Stimulated activated naive CD4-positive, alpha-beta T cell treated with Interleukin-2 at 50 U/mL for 16 hours (primary cell): ENCODE measurements at regions not wholly inside any gene's neighbourhood (a gene's known extent, or its start where the extent isn't known, plus 50 kb on each side); places are given as distances from the start of the nearest gene placed in this dataset.
"Not testable (repeated sequence)": the region's sequence is repeated elsewhere in the genome, so short reads cannot be mapped to it uniquely, and the experiment has no call there.

Source experiments
- DNase-seq: peaks from one replicate; lab custom pipeline; 2025; lab: John Stamatoyannopoulos, UW

DNA sequence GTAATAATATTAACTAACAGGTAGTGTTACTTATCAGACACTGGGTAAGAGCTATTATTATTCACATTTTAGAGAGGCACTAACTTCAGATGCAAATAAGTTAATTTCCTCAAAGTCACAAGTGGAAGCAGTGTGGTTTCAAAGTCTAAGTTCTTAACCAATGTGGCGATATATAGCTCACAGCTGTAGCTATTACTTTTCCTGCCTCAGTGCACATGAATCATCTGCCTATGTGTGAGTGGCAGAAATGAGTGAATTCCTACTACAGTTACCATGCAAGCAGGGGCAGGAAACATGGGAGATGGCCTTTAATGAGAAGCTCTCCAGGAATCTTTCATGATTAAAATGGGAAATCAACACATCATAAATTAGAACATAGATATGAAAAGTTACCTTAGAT is 126.2 kb upstream of the EYA4 start:
- no peak for DNase-seq

DNA sequence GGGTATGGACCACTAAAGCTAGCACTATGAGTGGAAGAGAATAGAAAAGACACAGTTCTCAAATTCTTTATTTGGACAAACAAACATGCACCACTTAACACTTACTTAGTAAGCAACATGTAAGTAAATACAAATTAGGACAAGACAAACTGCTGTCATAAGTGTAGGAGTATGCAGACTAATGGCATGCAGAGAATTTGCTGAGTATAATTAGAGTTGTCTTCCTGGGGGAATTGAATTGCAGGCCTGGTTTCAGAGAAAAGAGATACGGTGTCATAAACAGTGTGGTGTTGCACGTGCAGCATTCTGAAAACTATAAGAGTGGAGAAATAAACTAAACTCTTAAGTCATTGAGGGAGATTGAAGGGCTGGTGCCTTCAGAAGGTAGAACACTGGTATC is 125.2 kb upstream of the EYA4 start:
- no peak for DNase-seq

DNA sequence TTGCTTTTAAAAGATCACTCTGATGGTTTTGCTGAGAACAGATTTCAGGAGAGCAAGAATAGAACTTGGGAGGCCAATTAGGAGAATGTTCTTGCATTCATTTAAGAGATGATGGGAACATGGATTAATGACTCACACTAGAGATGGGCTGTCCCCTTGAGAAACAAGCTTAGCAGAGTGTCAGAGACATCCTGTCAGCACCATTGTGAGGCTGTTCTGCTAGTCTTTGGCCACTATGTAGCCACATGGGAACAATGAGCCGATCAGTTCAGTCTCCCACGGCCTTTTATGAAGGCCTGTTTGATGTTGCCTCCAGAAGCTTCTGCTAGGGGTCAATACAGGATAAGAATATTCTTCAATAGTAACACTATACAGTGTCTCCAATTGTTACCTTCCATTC is 113.0 kb upstream of the EYA4 start:
- no peak for DNase-seq

DNA sequence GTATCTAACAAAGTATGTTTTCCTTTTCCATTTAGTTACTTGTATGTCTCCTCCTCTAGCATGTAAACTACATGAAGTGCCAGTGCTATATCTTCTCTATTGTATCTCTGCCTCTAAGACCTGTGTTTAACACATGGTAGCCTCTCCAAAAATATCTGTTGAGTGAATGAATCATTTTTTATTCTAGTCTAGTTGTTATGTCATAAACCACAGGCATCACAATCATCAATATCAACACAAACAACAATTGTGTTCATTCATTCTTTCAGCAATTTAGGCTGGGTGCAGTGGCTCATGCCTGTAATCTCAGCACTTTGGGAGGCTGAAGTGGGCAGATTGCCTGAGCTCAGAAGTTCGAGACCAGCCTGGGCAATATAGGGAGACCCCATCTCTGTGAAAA is 111.6 kb upstream of the EYA4 start:
- no peak for DNase-seq

DNA sequence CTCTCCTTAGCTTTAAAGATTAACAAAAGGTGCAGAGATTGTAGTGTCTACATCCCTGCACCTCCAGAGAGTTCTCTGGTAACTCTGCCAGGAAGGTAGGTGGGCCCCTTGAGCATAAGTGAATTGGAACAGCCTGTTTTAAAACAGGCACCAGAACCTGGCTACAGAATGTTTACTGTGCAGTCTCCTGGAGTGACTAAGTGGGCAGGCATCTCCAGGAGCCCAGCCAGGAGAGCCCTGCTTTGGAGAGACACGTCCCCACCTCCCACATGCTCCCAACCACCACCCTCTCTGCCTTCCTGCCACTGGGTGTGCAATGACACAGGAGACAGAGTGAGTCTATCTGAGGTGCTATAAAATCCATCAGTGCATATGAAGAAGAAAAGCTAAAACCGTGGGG is 110.3 kb upstream of the EYA4 start:
- no peak for DNase-seq

DNA sequence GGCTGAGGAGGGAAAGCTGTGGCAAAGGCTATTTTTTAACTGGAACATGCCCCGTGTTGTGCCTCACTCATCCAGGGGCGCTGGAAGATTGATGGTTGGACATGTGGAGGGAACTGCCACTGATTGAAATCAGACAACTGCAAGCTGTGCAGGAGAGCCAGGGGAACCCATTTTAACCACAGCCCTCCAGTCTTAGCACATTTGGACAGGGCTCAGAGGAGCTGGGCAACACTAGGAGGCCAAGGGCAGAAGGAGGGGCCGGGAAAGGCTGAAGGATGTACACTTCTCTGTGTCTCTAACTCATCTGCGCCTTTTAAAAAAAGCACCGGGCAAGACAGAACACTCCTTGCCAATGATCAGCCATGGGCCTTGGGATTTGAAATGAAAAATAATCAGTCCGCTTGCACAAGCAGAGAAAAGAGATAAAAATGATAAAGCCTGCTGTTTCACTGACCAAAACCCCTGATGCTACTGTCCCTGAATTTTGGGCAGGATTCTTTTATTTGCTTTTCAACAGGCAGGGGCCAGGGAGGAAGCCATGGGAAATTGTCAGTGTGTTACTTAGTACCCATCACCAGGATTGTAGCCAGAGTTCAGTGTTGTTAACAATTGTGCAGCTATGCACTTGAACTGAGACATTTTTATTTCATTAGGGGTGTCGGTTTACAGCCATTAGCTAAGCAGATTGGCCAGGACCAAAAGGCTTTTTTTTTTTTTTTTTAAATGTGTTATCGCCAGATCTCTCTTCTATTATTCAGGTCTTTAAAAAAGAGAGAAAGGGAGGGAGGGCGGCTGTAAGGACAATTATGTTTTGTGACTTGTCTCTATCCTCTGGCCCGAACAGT is 109.3 kb upstream of the EYA4 start:
- no peak for DNase-seq

DNA sequence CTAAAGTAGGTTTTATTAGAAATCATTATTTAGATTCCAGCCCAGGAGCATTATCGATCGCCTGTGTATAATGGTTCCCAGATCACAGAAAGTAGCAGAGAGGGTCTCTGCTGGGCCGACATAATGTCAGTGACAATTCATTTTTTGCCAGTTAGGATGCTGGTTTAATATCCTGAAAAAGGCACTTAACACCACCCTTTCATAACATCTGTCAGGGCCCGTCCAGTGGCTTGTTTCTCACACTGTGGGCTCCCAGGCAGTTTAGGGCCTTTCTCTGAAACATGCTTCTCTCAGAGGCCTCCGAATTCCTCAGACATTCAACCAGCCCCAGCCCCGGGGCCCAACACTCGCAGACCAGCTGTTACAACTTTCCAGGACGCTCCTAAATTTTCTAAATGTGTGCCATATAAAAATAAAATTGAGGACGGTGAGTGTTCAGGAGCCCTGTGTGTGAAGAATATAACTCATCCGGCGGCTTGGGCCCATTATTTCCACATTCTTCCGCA is 108.6 kb upstream of the EYA4 start:
- DNase-seq = no peak

DNA sequence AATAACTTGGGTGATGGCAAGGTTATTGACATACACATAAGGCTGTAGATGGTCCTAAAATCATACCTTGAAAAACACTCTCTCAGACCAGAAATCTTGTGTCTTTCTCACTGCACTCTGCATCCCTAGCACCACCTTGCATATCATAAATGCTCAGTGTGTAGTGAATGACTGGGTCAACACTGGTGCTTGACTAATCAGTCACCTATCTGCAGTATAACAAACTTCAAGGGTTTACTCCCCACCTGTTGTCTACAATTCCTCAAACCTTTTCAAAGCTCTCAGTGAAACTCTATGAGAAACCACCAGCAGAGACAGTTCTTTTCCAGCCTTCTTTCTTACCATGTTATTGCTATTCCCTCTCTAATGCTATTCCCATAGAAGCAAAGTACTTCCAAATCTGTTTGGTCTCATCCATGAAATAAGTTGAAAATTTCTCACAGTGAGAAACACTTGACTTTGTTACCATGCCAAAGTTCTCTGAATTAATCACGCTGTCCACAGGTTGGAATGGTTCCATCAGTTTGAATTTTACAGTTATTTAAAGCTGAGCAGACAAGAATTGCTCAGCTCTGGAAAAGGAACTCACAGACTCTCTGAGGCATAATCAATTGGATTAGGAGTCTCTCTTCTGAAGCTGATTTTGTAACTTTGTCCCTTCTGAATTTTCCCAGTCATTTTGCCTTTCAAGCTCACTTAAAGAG is 104.8 kb upstream of the EYA4 start:
- DNase-seq = no peak

DNA sequence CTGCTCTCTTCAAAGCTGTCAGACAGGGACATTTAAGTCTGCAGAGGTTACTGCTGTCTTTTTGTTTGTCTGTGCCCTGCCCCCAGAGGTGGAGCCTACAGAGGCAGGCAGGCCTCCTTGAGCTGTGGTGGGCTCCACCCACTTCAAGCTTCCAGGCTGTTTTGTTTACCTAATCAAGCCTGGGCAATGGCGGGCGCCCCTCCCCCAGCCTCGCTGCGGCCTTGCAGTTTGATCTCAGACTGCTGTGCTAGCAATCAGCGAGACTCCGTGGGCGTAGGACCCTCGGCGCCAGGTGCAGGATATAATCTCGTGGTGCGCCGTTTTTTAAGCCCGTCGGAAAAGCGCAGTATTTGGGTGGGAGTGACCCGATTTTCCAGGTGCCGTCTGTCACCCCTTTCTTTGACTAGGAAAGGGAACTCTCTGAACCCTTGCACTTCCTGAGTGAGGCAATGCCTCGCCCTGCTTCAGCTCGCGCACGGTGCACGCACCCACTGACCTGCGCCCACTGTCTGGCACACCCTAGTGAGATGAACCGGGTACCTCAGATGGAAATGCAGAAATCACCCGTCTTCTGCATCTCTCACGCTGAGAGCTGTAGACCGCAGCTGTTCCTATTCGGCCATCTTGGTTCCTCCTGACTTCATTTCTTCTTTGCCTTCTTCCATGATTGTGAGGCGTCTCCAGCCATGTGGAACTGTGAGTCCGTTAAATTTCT is 93.5 kb upstream of the EYA4 start:
- DNase-seq = not testable (repeated sequence)

DNA sequence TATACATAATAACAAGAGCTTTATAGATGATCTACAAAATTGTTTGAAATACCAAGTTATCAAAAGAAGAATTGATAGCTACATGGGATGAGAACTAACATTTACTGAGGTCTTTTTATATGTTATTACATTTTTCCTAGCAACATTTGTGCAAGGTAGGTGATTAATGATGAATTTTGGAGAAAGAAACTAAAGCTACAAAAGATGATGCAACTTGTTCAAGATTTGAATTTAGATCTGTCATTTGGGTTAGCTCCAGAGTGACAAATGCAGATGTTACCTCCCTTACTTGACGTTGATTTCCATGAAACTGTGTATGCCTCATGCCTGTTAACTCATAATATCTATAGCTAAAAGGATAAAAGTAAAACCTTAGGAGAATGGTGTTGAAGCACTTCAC is 84.5 kb upstream of the EYA4 start:
- DNase-seq = no peak

DNA sequence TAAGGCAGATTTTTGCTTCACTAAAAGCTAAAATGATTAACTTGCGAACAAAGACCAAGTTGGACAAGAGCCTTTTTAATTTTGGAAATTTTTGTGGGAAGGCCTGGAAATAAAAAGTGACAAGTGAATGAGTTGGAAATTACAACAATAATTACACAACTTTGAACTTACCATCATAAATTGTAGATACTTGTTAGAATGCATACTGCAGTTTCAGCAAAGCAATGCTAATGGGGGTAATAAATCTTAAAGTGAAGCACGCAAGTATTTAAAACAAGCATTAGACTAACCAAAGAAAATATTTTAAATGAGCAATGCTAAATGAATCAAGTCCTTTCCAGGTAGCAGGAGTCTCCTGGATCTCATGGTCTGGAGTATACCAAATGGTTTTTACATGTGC is 83.2 kb upstream of the EYA4 start:
- DNase-seq = no peak

DNA sequence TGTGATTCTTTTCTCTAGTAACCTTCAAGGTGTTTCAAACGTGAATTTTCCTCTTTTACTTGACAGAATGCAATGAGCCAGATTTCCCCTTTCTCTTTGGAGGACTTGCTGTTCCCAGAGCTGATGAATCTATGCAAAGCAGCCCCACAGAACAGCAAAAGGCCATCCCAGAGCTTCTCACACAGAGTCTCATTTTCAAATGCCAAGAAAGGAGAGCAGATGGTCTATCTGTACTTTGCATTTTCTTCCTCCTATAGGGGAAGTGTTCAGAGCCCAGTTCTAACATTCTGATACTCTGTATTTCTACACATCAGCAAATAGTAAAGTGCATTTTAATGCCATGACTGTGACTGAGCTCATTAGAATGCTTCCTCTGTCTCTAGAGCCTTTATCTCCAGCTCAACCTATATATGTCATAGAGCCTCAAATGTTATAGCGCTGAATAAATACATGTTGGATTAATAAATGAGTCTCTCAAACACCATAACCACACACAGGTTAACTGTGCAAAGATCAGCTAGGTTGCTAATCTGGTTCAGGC is 81.8 kb upstream of the EYA4 start:
- no peak for DNase-seq

DNA sequence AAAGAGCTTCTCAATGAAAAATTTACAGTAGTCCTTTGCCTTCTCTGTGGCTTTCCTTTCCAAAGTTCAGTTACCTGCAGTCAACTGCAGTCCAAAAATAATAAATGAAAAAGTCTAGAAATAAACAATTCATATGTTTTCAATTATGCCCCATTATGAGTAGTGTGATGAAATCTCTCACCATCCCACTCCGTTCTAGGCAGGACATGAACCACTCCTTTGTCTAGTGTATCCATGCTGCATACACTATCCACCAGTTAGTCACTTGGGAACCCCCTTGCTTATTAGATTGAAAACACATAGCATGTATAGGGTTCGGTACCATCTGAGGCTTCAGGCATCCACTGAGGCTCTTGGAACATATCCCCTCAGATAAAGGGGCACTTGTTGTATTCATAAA is 80.6 kb upstream of the EYA4 start:
- DNase-seq = no peak

DNA sequence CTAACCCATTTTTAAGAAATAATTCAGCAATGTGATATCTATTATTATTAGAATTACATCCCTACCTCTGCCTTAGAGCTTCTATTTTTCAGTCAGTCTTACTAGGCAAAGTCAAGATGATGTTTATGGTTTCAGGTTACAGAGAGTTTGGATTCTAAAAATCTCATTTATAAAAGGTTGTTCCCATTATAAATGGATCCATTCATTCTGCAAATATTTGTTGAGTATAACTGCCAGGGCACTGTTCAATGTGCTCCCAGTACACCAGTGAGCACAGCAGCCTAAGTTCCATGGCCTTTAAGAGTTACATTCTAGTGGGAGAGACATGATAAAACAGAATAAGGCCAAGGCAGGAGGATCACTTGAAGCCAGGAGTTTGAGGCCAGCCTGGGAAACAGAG is 75.9 kb upstream of the EYA4 start:
- DNase-seq = no peak

DNA sequence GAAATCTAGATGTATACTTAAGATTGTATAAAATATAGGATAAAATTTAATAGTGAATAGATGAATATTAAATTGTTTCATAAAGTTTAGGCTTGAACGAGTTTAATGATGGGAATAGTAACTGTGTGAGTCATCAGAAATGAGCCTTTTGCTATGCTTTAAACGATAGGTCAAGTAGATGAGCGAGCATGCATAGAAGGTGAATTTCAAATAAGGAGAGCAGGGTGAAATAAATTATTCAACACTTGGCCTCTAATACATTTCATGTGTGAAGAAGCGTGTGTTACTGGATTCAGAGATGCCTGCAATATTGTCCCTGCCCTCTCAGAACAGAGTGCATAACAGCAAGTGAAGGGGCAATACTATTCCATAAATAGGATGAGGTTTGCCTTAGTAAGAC is 74.4 kb upstream of the EYA4 start:
- DNase-seq = no peak

DNA sequence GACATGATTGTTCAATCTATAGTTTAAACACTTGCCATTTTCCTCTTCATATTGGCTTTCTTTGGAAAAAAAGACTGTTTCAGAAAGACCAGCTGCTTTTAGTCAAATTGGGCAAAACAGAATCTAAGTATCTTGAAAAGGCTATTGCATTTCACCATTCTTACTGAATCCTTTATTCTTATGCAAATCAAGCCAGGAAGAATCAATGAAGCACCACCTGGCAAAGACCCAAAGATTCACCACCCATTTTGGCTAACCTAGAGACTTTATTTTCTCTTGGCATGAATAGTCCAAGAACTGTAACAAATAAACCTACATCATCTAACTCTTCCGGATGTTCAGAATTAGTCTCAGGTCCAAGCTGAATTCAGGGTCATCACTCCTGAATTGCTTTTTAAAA is 71.3 kb upstream of the EYA4 start:
- no peak for DNase-seq

DNA sequence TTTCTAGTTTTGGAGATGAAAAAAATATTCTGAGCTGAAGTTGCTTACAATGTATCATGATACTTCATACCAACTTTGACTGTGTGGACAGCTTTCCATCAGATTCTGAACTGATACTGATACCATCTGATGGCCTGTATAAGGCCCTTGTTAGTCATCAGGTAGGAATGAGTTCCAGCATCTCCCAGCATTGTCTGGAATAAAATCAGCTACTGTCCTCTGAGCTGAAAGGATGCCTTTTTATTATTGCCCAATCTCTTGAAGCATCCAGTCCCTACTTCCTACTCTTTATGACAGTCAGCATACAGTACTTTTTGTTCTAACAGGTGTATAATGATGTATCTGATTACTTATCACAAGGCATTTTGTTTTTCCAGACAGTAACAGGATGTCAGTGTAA is 70.6 kb upstream of the EYA4 start:
- DNase-seq = no peak

DNA sequence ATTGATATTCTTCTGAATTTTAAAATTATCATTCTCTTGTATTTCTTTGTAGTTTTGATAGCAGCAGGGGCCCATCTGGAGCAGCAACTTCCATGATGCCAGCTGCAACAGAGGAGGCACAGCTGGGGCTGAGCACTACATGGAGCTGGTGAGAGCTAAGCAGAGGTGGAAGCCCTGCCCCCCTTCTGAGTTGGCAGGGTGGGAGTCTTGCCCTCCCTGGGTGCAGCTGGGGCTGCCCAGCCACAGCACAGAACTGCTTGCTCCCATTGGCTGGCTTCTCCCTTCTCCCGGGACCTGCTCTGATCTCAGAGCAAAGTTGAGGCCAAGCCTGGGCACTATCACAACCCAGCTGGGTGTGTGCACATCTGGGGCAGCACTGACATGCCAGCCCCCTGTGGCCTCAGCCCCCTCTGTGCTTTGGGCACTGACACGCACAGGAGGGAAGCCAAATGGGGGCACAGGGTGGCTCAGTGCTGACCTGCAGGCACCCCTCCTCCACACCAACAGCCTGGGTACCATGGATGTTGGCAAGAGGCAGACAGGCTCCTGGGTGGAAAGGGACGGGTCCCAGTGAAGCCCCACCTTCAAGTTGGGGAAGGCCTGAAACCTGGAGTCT is 69.1 kb upstream of the EYA4 start:
- DNase-seq = no peak

DNA sequence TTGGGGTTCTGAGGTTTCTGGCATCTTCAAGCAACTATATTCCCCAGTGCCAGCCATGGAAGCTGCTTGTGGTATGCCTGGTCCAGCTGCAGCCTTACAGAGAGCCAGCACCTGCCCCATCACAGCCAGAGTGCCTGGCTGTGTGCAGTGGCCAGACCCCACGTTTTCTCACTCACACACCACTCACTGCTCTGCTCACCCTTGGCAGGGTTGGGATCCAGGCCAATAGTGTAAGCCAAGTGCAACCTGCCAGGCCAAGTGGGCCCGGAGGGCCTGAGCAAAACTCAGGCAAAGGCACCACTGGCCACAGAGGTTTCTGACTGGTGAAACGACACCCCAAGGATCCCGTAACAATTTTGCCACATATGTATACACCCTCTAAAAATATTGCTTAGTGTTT is 67.9 kb upstream of the EYA4 start:
- DNase-seq = no peak

DNA sequence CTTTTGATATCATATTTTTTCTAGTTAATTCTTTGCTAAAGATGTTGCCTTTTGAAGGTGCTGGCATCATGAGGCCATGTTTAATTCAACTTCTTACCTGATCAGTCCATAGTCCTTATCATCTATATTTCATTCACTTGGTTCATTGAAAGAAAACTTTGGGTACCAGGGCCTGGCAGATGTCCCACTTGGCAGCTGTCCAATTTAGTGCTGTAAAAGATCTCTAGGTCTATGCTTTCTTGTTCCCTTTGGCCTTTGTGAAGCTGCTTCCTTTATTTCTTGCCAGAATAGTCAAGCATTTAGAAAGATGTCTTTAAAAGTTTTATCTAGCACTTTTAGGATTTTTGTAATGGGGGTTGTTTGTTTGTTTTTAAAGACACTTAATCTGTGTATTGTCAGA is 61.7 kb upstream of the EYA4 start:
- DNase-seq = no peak

DNA sequence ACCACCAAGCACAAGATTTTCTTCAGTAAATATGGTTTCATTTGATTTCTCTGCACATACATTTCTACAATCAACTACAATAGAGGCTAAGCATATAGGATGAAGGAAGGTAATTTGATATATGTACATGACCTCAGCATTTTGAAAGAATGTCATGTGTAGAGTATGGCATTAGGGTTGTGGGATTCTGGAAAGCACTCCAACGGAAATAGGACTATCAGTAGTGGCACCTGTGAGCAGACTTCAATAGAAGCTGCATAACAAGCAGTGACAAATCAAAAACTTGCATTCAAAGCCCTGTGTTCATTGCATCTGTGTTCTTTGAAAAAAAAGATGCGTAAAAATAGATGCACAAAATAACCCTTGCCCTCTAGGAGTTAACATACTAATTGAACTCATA is 57.5 kb upstream of the EYA4 start:
- DNase-seq = no peak

DNA sequence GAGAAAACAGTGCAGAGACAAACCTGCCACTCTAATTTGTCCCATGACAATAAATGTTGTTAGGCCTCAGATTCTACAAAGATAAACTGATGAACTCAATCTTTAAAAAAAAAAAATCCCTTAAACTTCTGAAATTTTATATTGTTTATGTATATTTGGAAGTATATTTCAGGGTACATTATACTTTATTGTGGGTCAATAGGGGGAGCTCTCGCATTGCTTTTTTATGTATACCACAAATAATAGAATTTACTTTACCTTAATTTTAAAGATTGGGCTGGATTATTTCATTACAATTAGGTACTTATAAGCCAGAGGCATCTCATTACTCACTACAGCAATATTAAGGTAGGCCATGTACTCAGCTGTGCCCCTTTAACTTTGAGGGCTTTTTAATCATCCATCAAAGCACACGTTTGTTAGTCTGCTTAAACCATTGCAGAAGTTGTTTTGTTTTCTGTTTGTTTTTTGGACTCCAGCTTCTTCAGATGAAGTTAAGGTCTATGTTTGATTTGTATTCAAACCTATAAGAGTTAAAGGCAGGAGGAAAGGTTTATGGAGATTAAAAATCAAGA is 56.3 kb upstream of the EYA4 start:
- DNase-seq = no peak
